Activated T-cell treated with anti-CD3 and anti-CD28 coated beads, Interleukin-2, amount 50 U/mL, for 72 hours (primary cell): ENCODE measurements at regions not wholly inside any gene's neighbourhood (a gene's known extent, or its start where the extent isn't known, plus 50 kb on each side); places are given as distances from the start of the nearest gene placed in this dataset.

Experiments
- ATAC-seq, 2 donors: fragments of 150-1000 bp; cut with Tn5 transposase; replicated peaks in 1 of 2; 2 replicates each; pipeline ENCODE4 v1.10.0; 2021; ENCODE audit warnings: moderate library complexity in 2 of 2, mild to moderate bottlenecking in 1 of 2
- DNase-seq, 2 donors: peaks; one replicate each; pipeline ENCODE4 v3.0.0; 2021 to 2022; ENCODE audit warnings: mixed read lengths in 1 of 2
- H3K27ac Mint-ChIP-seq: one replicate; pipeline ENCODE4 v1.8.0; 2022; ENCODE audit warnings: mild to moderate bottlenecking, moderate library complexity, mixed read lengths
- H3K27me3 Mint-ChIP-seq: one replicate; pipeline ENCODE4 v1.8.0; 2022; ENCODE audit warnings: low read depth, mixed read lengths
- H3K36me3 Mint-ChIP-seq, 2 donors: one replicate each; pipeline ENCODE4 v1.8.0; 2022; ENCODE audit warnings: mixed read lengths in 2 of 2, mild to moderate bottlenecking in 1 of 2; ENCODE audit not compliant: insufficient read depth in 2 of 2
- H3K4me1 Mint-ChIP-seq: one replicate; pipeline ENCODE4 v1.8.0; 2022; ENCODE audit warnings: low read depth, mixed read lengths
- H3K4me3 Mint-ChIP-seq, 2 donors: one replicate each; pipeline ENCODE4 v1.8.0; 2022; ENCODE audit warnings: mild to moderate bottlenecking in 2 of 2, mixed read lengths in 2 of 2, moderate library complexity in 2 of 2
- H3K9me3 Mint-ChIP-seq, 2 donors: one replicate each; pipeline ENCODE4 v1.8.0; 2022; ENCODE audit warnings: mixed read lengths in 2 of 2

- DNase-seq (no peak), ATAC-seq (no peak)
- Mint-ChIP-seq H3K27ac (no peak overlapping the region), H3K4me3 (no peak overlapping the region), H3K36me3 (no peaks in the 10 kb centered on the region), H3K27me3 (no peaks in the 10 kb centered on the region), H3K9me3 (no peaks in the 10 kb centered on the region), H3K4me1 (no peaks in the 10 kb centered on the region)
Observed at GRCh38 chr2:240296476-240297255, 138.8 kb upstream of the GPC1 start.

- DNase-seq: no peak
- no peak overlapping the region for H3K27ac Mint-ChIP-seq
Observed at GRCh38 chr2:240297256-240298116, 138.0 kb upstream of the GPC1 start.

GRCh38 chr2:240298117-240298790 is 137.2 kb upstream of the GPC1 start:
- ATAC-seq (no peak), DNase-seq (no peak)
- no peak overlapping the region for H3K4me3 Mint-ChIP-seq
- H3K27ac Mint-ChIP-seq: no peak overlapping the region
- H3K36me3 Mint-ChIP-seq: no peaks in the 10 kb centered on the region
- H3K9me3 Mint-ChIP-seq: no peaks in the 10 kb centered on the region
- no peaks in the 10 kb centered on the region for H3K4me1 Mint-ChIP-seq
- H3K27me3 Mint-ChIP-seq: no peaks in the 10 kb centered on the region

More at GRCh38 chr2:240297256-240298116, 138.0 kb upstream of the GPC1 start:
- Mint-ChIP-seq H3K36me3 (no peaks in the 10 kb centered on the region), H3K9me3 (no peaks in the 10 kb centered on the region), H3K27me3 (no peaks in the 10 kb centered on the region), H3K4me3 (no peak overlapping the region), H3K4me1 (no peaks in the 10 kb centered on the region)
- no peak for ATAC-seq

- no peaks in the 10 kb centered on the region for H3K4me1 Mint-ChIP-seq
- no peak overlapping the region for H3K27ac Mint-ChIP-seq
- no peak for ATAC-seq
- H3K4me3 Mint-ChIP-seq: no peak overlapping the region
- no peaks in the 10 kb centered on the region for H3K9me3 Mint-ChIP-seq
- H3K36me3 Mint-ChIP-seq: no peaks in the 10 kb centered on the region
- H3K27me3 Mint-ChIP-seq: no peaks in the 10 kb centered on the region
- no peak for DNase-seq
Observed at GRCh38 chr2:240298803-240299709, 136.4 kb upstream of the GPC1 start.

- Mint-ChIP-seq H3K4me3 (no peak overlapping the region), H3K27ac (no peak overlapping the region), H3K27me3 (no peaks in the 10 kb centered on the region), H3K4me1 (no peaks in the 10 kb centered on the region), H3K36me3 (no peaks in the 10 kb centered on the region), H3K9me3 (no peaks in the 10 kb centered on the region)
- no peak for ATAC-seq
- no peak for DNase-seq
Observed at GRCh38 chr2:240299710-240300068, 135.8 kb upstream of the GPC1 start.

GRCh38 chr2:240300261-240300821 is 135.1 kb upstream of the GPC1 start:
- no peaks in the 10 kb centered on the region for H3K36me3 Mint-ChIP-seq
- no peak overlapping the region for H3K4me3 Mint-ChIP-seq
- no peaks in the 10 kb centered on the region for H3K4me1 Mint-ChIP-seq
- ATAC-seq (no peak), DNase-seq (no peak)
- no peaks in the 10 kb centered on the region for H3K9me3 Mint-ChIP-seq
- H3K27ac Mint-ChIP-seq: no peak overlapping the region
- no peaks in the 10 kb centered on the region for H3K27me3 Mint-ChIP-seq

GRCh38 chr2:240300840-240301239 is 134.6 kb upstream of the GPC1 start:
- Mint-ChIP-seq H3K36me3 (no peaks in the 10 kb centered on the region), H3K4me1 (no peaks in the 10 kb centered on the region), H3K9me3 (no peaks in the 10 kb centered on the region), H3K27ac (no peak overlapping the region), H3K27me3 (no peaks in the 10 kb centered on the region), H3K4me3 (no peak overlapping the region)
- ATAC-seq: no peak
- DNase-seq: no peak

GRCh38 chr2:240301256-240301795 is 134.1 kb upstream of the GPC1 start:
- Mint-ChIP-seq H3K27me3 (no peaks in the 10 kb centered on the region), H3K36me3 (no peaks in the 10 kb centered on the region), H3K4me3 (no peak overlapping the region), H3K4me1 (no peaks in the 10 kb centered on the region), H3K9me3 (no peaks in the 10 kb centered on the region), H3K27ac (no peak overlapping the region)
- ATAC-seq: no peak
- no peak for DNase-seq

GRCh38 chr2:240302041-240302440 is 133.4 kb upstream of the GPC1 start:
- no peak for ATAC-seq
- Mint-ChIP-seq H3K9me3 (no peaks in the 10 kb centered on the region), H3K27me3 (no peaks in the 10 kb centered on the region)

GRCh38 chr2:240302933-240303595 is 132.4 kb upstream of the GPC1 start:
- ATAC-seq (no peak), DNase-seq (no peak)
- H3K4me3 Mint-ChIP-seq: no peak overlapping the region
- no peaks in the 10 kb centered on the region for H3K27me3 Mint-ChIP-seq
- H3K36me3 Mint-ChIP-seq: no peaks in the 10 kb centered on the region
- H3K9me3 Mint-ChIP-seq: no peaks in the 10 kb centered on the region
- H3K4me1 Mint-ChIP-seq: no peaks in the 10 kb centered on the region
- no peak overlapping the region for H3K27ac Mint-ChIP-seq

More at GRCh38 chr2:240302041-240302440, 133.4 kb upstream of the GPC1 start:
- DNase-seq: no peak
- Mint-ChIP-seq H3K4me1 (no peaks in the 10 kb centered on the region), H3K27ac (no peak overlapping the region), H3K36me3 (no peaks in the 10 kb centered on the region), H3K4me3 (no peak overlapping the region)

- no peak for ATAC-seq
- no peak for DNase-seq
- H3K27me3 Mint-ChIP-seq: no peaks in the 10 kb centered on the region
- no peaks in the 10 kb centered on the region for H3K9me3 Mint-ChIP-seq
- H3K36me3 Mint-ChIP-seq: no peaks in the 10 kb centered on the region
- H3K27ac Mint-ChIP-seq: no peak overlapping the region
- no peak overlapping the region for H3K4me3 Mint-ChIP-seq
- no peaks in the 10 kb centered on the region for H3K4me1 Mint-ChIP-seq
Observed at GRCh38 chr2:240303896-240304745, 131.3 kb upstream of the GPC1 start.
